KMS-11 (cell line): ENCODE measurements at regions not wholly inside any gene's neighbourhood (a gene's known extent, or its start where the extent isn't known, plus 50 kb on each side); places are given as distances from the start of the nearest gene placed in this dataset.

Source experiments
- H2AFZ ChIP-seq: fragments of 200-600 bp; sonication (generic); 2 replicates; pipeline ENCODE4 v1.6.1; 2016; ENCODE audit warnings: antibody characterized with exemption, mixed run types, low read depth
- H3K27ac ChIP-seq: fragments of 200-600 bp; sonication (generic); 2 replicates; pipeline ENCODE4 v1.6.1; 2016; ENCODE audit warnings: mild to moderate bottlenecking, mixed run types
- H3K27me3 ChIP-seq: fragments of 200-600 bp; sonication (generic); 2 replicates; pipeline ENCODE4 v1.6.1; 2017; ENCODE audit warnings: mild to moderate bottlenecking, low read depth, mixed run types, moderate library complexity; ENCODE audit not compliant: insufficient read depth
- H3K36me3 ChIP-seq: fragments of 200-600 bp; sonication (generic); 2 replicates; pipeline ENCODE4 v1.6.1; 2017; ENCODE audit warnings: mild to moderate bottlenecking, mixed run types; ENCODE audit not compliant: insufficient read depth
- H3K4me1 ChIP-seq: fragments of 200-600 bp; sonication (generic); 2 replicates; pipeline ENCODE4 v1.6.1; 2016; ENCODE audit warnings: mild to moderate bottlenecking, low read depth, mixed run types; ENCODE audit not compliant: poor library complexity, severe bottlenecking
- H3K4me2 ChIP-seq: fragments of 200-600 bp; sonication (generic); 2 replicates; pipeline ENCODE4 v1.7.0; 2016; ENCODE audit warnings: mild to moderate bottlenecking, mixed run types
- H3K4me3 ChIP-seq: fragments of 200-600 bp; sonication (generic); IDR thresholded peaks from 2 replicates; pipeline ENCODE4 v1.6.1; 2017; ENCODE audit warnings: low read depth, low read length, mixed read lengths; ENCODE audit not compliant: insufficient read depth
- H3K79me2 ChIP-seq: fragments of 200-600 bp; sonication (generic); 2 replicates; pipeline ENCODE4 v1.6.1; 2016; ENCODE audit warnings: low read depth, mixed run types; ENCODE audit not compliant: insufficient read depth
- H3K9ac ChIP-seq: fragments of 200-600 bp; sonication (generic); 2 replicates; pipeline ENCODE4 v1.6.1; 2016; ENCODE audit warnings: mild to moderate bottlenecking, mixed run types
- H4K20me1 ChIP-seq: fragments of 200-600 bp; sonication (generic); 2 replicates; pipeline ENCODE4 v1.6.1; 2016; ENCODE audit warnings: mild to moderate bottlenecking, mixed run types; ENCODE audit not compliant: insufficient read depth
- CTCF ChIP-seq: fragments of 200-600 bp; sonication (generic); conservative IDR thresholded peaks from 2 replicates; pipeline ENCODE4 v1.6.1; 2017; ENCODE audit warnings: low read depth, mild to moderate bottlenecking, antibody characterized with exemption, low read length, moderate library complexity, mixed read lengths

- no peaks in the 10 kb centered on the region for H4K20me1 ChIP-seq
- no peak overlapping the region for H2AFZ ChIP-seq
- no peak overlapping the region for H3K9ac ChIP-seq
- H3K4me2 ChIP-seq = no peak overlapping the region
- H3K36me3 ChIP-seq = no peaks in the 10 kb centered on the region
- no peak for TF ChIP-seq CTCF
- H3K27ac ChIP-seq = no peak overlapping the region
- no peaks in the 10 kb centered on the region for H3K27me3 ChIP-seq
- no peaks in the 10 kb centered on the region for H3K4me1 ChIP-seq
- H3K79me2 ChIP-seq = no peaks in the 10 kb centered on the region
- no peak overlapping the region for H3K4me3 ChIP-seq
These were observed 420.8 kb upstream of the GRAMD2B start for GRCh38 chr5:126002222-126002897.

GRCh38 chr5:126003309-126003708 is 419.9 kb upstream of the GRAMD2B start:
- H2AFZ ChIP-seq = no peak overlapping the region

DNA sequence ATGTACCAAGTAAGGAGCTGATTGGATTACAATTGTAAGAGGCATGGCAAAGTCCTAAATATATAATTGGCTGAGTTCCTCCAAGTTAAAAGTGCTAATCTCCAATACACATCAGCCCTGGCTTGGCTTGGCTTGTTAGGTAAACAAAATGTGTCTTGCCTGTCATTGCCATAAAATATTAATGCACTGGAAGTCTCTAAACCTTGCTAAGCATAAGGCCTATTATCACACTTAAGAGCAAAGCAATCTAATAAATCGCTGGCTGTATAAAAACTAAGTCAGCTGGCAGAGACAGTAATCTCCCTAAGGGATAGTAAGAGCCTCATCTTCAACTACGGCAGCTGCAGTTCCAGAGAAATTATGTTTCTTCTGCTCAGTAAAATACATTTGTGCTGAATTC is 418.6 kb upstream of the GRAMD2B start:
- no peak overlapping the region for H3K9ac ChIP-seq
- H3K36me3 ChIP-seq = no peaks in the 10 kb centered on the region
- H3K27ac ChIP-seq = no peak overlapping the region
- no peaks in the 10 kb centered on the region for H3K27me3 ChIP-seq
- no peaks in the 10 kb centered on the region for H3K4me1 ChIP-seq
- H3K79me2 ChIP-seq = no peaks in the 10 kb centered on the region
- H3K4me2 ChIP-seq = no peak overlapping the region
- no peak overlapping the region for H2AFZ ChIP-seq
- no peak overlapping the region for H3K4me3 ChIP-seq
- no peak for TF ChIP-seq CTCF
- no peaks in the 10 kb centered on the region for H4K20me1 ChIP-seq

More at GRCh38 chr5:126003309-126003708, 419.9 kb upstream of the GRAMD2B start:
- H3K79me2 ChIP-seq = no peaks in the 10 kb centered on the region
- no peak for TF ChIP-seq CTCF
- no peak overlapping the region for H3K4me2 ChIP-seq
- no peak overlapping the region for H3K27ac ChIP-seq
- no peak overlapping the region for H3K9ac ChIP-seq
- no peaks in the 10 kb centered on the region for H3K36me3 ChIP-seq
- H3K27me3 ChIP-seq = no peaks in the 10 kb centered on the region
- H3K4me1 ChIP-seq = no peaks in the 10 kb centered on the region
- H4K20me1 ChIP-seq = no peaks in the 10 kb centered on the region
- H3K4me3 ChIP-seq = no peak overlapping the region

GRCh38 chr5:126007841-126008240 is 415.4 kb upstream of the GRAMD2B start:
- Histone ChIP-seq H2AFZ (no peak overlapping the region), H4K20me1 (no peaks in the 10 kb centered on the region), H3K27me3 (no peaks in the 10 kb centered on the region), H3K4me1 (no peaks in the 10 kb centered on the region), H3K9ac (no peak overlapping the region), H3K4me2 (no peak overlapping the region), H3K27ac (no peak overlapping the region), H3K79me2 (no peaks in the 10 kb centered on the region), H3K4me3 (no peak overlapping the region), H3K36me3 (no peaks in the 10 kb centered on the region)
- no peak for TF ChIP-seq CTCF
